ENCODE measurements at regions not wholly inside any gene's neighbourhood (a gene's known extent, or its start where the extent isn't known, plus 50 kb on each side); places are given as distances from the start of the nearest gene placed in this dataset.

- no peak for TF ChIP-seq CTCF (IDR thresholded peaks at IDR 0.05; ENCODE audit: insufficient read depth, low read depth, low read length, missing control alignments)
- H3K4me3 ChIP-seq (ENCODE audit: low read length): no peak overlapping the region
- DNase-seq (ENCODE audit: low read depth): no peak
These were observed 86.4 kb downstream of the SMIM20 start for GRCh38 chr4:26000274-26000950.

- no peak for TF ChIP-seq CTCF (IDR thresholded peaks at IDR 0.05; ENCODE audit: insufficient read depth, low read depth, low read length, missing control alignments)
- DNase-seq (ENCODE audit: low read depth): no peak
- H3K4me3 ChIP-seq (ENCODE audit: low read length): no peak overlapping the region
These were observed 87.4 kb downstream of the SMIM20 start for GRCh38 chr4:26001413-26001812.

GRCh38 chr4:26001816-26002215, 87.8 kb downstream of the SMIM20 start:
- DNase-seq (ENCODE audit: low read depth): no peak
- TF ChIP-seq CTCF (IDR thresholded peaks at IDR 0.05; ENCODE audit: insufficient read depth, low read depth, low read length, missing control alignments): no peak
- H3K4me3 ChIP-seq (ENCODE audit: low read length): no peak overlapping the region

- no peak for DNase-seq (ENCODE audit: low read depth)
- no peak overlapping the region for H3K4me3 ChIP-seq (ENCODE audit: low read length)
- no peak for TF ChIP-seq CTCF (IDR thresholded peaks at IDR 0.05; ENCODE audit: insufficient read depth, low read depth, low read length, missing control alignments)
These were observed 89.0 kb downstream of the SMIM20 start for GRCh38 chr4:26003056-26003455.

GRCh38 chr4:26004290-26004689, 90.3 kb downstream of the SMIM20 start:
- TF ChIP-seq CTCF (IDR thresholded peaks at IDR 0.05; ENCODE audit: insufficient read depth, low read depth, low read length, missing control alignments): no peak
- H3K4me3 ChIP-seq (ENCODE audit: low read length): no peak overlapping the region
- DNase-seq (ENCODE audit: low read depth): no peak

GRCh38 chr4:26005764-26006163, 91.7 kb downstream of the SMIM20 start:
- TF ChIP-seq CTCF (IDR thresholded peaks at IDR 0.05; ENCODE audit: insufficient read depth, low read depth, low read length, missing control alignments): no peak
- H3K4me3 ChIP-seq (ENCODE audit: low read length): no peak overlapping the region
- DNase-seq (ENCODE audit: low read depth): no peak

- H3K4me3 ChIP-seq (ENCODE audit: low read length): no peak overlapping the region
- DNase-seq (ENCODE audit: low read depth): no peak
- TF ChIP-seq CTCF (IDR thresholded peaks at IDR 0.05; ENCODE audit: insufficient read depth, low read depth, low read length, missing control alignments): no peak
These were observed 94.7 kb downstream of the SMIM20 start for GRCh38 chr4:26008737-26009136.
